ENCODE measurements at regions not wholly inside any gene's neighbourhood (a gene's known extent, or its start where the extent isn't known, plus 50 kb on each side); places are given as distances from the start of the nearest gene placed in this dataset.
A peak's percentile ranks its signal among the peaks of the same experiment; 100 is the strongest.

- ChIA-PET CTCF (no interaction called here), POLR2A (no interaction called here)
- H3K9me3 ChIP-seq (ENCODE audit: control insufficient read depth in 1 of 2, insufficient read depth in 1 of 2, low read length in 2 of 2) = no peaks in the 10 kb centered on the region
- intact Hi-C loops (cut with DNase I, micrococcal nuclease) = no loop called here
- H3K4me3 ChIP-seq (ENCODE audit: low read length) = no peak overlapping the region
- ATAC-seq (ENCODE audit: poor library complexity) = no peak
- no peak for DNase-seq
- Mint-ChIP-seq H3K9me3 (no peaks in the 10 kb centered on the region), H3K36me3 (ENCODE audit: low read depth) (no peaks in the 10 kb centered on the region), H3K27me3 (no peaks in the 10 kb centered on the region), H3K4me1 (ENCODE audit: low read depth) (no peaks in the 10 kb centered on the region), H3K4me3 (no peak overlapping the region), H3K27ac (no peak overlapping the region)
- no peaks in the 10 kb centered on the region for H3K4me1 ChIP-seq (ENCODE audit: insufficient read depth, low read length)
- no peak for TF ChIP-seq CTCF (IDR thresholded peaks at IDR 0.05)
- H3K27ac ChIP-seq (ENCODE audit: low read depth in 1 of 2, low read length in 2 of 2) = no peak overlapping the region
- H3K27me3 ChIP-seq (ENCODE audit: control insufficient read depth in 1 of 2, insufficient read depth in 2 of 2, low read length in 2 of 2) = no peaks in the 10 kb centered on the region
- H3K36me3 ChIP-seq (ENCODE audit: insufficient read depth, low read length) = no peaks in the 10 kb centered on the region
Measured at GRCh38 chr12:18145924-18146323, 55.9 kb upstream of the RERGL start.

GRCh38 chr12:18141048-18141982 is 51.3 kb upstream of the RERGL start:
- Mint-ChIP-seq H3K4me3 (no peak overlapping the region), H3K36me3 (ENCODE audit: low read depth) (no peaks in the 10 kb centered on the region), H3K4me1 (ENCODE audit: low read depth) (no peaks in the 10 kb centered on the region), H3K27me3 (no peaks in the 10 kb centered on the region), H3K27ac (no peak overlapping the region), H3K9me3 (no peaks in the 10 kb centered on the region)
- no peak for TF ChIP-seq CTCF (IDR thresholded peaks at IDR 0.05)
- ChIA-PET POLR2A (no interaction called here), CTCF (no interaction called here)
- ATAC-seq (ENCODE audit: poor library complexity) (no peak), DNase-seq (no peak)
- intact Hi-C loops (cut with DNase I, micrococcal nuclease) = loop anchor here in 1 of 2 experiments (5.0 kb wide), 1 partner anchor 1046 kb away; no protein-coding TSS in a partner anchor
- Histone ChIP-seq H3K36me3 (ENCODE audit: insufficient read depth, low read length) (no peaks in the 10 kb centered on the region), H3K4me1 (ENCODE audit: insufficient read depth, low read length) (no peaks in the 10 kb centered on the region), H3K4me3 (ENCODE audit: low read length) (no peak overlapping the region), H3K27ac (ENCODE audit: low read depth in 1 of 2, low read length in 2 of 2) (no peak overlapping the region), H3K9me3 (ENCODE audit: control insufficient read depth in 1 of 2, insufficient read depth in 1 of 2, low read length in 2 of 2) (no peaks in the 10 kb centered on the region), H3K27me3 (ENCODE audit: control insufficient read depth in 1 of 2, insufficient read depth in 2 of 2, low read length in 2 of 2) (no peaks in the 10 kb centered on the region)

GRCh38 chr12:18139989-18140596 is 50.1 kb upstream of the RERGL start:
- Mint-ChIP-seq H3K36me3 (ENCODE audit: low read depth) (no peaks in the 10 kb centered on the region), H3K27ac (no peak overlapping the region), H3K27me3 (no peaks in the 10 kb centered on the region), H3K9me3 (no peaks in the 10 kb centered on the region), H3K4me1 (ENCODE audit: low read depth) (no peaks in the 10 kb centered on the region), H3K4me3 (no peak overlapping the region)
- H3K4me3 ChIP-seq (ENCODE audit: low read length) = no peak overlapping the region
- no peaks in the 10 kb centered on the region for H3K4me1 ChIP-seq (ENCODE audit: insufficient read depth, low read length)
- H3K9me3 ChIP-seq (ENCODE audit: control insufficient read depth in 1 of 2, insufficient read depth in 1 of 2, low read length in 2 of 2) = no peaks in the 10 kb centered on the region
- peak; percentile 13 for TF ChIP-seq CTCF (IDR thresholded peaks at IDR 0.05)
- intact Hi-C loops (cut with DNase I, micrococcal nuclease) = loop anchor here (2.0 to 5.0 kb wide), 2 partner anchors 1047 kb away; no protein-coding TSS in a partner anchor
- no peak overlapping the region for H3K27ac ChIP-seq (ENCODE audit: low read depth in 1 of 2, low read length in 2 of 2)
- DNase-seq (no peak), ATAC-seq (ENCODE audit: poor library complexity) (no peak)
- POLR2A ChIA-PET = no interaction called here
- no peaks in the 10 kb centered on the region for H3K36me3 ChIP-seq (ENCODE audit: insufficient read depth, low read length)
- CTCF ChIA-PET = no interaction called here
- no peaks in the 10 kb centered on the region for H3K27me3 ChIP-seq (ENCODE audit: control insufficient read depth in 1 of 2, insufficient read depth in 2 of 2, low read length in 2 of 2)
